ENCODE measurements at regions not wholly inside any gene's neighbourhood (a gene's known extent, or its start where the extent isn't known, plus 50 kb on each side); places are given as distances from the start of the nearest gene placed in this dataset.

DNA sequence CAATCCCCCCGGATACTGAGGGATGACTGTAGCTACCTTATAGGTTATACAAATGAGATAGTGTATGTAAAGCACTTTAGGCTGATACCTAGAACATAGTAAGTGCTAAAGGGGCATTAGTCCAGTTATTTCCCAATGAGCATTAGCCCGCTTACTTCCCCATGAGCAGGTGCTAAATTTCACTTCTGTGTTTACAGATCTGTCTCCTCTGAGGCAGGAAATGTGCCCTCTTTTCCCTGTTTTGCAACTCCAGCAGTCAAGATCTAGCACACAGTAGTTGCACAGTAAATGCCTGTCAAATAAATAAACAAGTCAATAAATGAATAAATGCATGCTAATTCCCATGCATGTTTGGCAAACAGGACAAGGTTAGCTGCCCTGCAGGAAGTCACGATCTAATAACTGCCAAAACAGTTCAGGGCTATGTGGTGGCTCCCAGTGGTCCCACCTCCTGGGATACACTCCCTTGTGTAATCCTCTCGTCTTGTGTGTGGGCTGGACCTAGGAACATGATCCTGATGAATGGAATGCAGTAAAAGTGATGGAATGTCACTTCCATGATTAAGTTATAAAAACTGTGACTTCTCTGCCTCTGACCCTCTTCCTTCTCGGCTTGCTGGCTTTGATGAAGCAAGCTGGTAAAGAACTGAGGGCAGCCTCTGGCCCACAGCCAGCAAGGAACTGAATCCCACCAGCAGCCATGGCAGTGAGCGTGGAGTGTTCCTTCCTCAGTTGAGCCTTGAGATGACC is 459.0 kb downstream of the SOX6 start:
- WGBS (ENCODE audit: insufficient coverage, low coverage, missing lambda C conversion rate), result 11% methylated on average over 6 of the region's 6 CpGs
- FAIRE-seq, result no peak

DNA sequence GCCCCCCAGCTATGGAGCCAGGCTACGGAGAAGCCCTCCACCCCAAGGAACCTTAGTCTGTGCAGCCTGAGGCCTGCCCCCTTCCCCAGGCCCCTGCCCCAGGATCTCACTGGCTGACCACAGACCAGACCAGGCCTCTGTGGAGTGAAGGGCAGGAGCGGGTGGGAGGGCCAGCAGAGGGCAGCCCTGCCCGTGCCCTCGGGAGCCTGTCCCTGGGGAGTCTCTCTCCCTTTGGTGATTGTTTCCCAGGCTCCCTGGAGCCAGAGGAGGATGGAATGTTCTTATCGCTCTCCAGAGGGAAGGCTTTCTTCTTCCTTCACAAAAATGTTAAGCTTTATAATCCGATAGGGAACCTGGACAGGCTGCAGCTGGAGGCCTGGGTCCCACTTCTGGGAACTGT is 455.3 kb downstream of the SOX6 start:
- TF ChIP-seq NCOR1 (IDR thresholded peaks at IDR 0.05), result no peak
- TF ChIP-seq PCBP1 (IDR thresholded peaks at IDR 0.05; ENCODE audit: low read depth, low read length, poor library complexity, severe bottlenecking), result no peak
- TF ChIP-seq POLR3G (IDR thresholded peaks at IDR 0.05; ENCODE audit: extremely low read depth, insufficient read length, insufficient replicate concordance), result no peak
- TF ChIP-seq MXI1 (IDR thresholded peaks at IDR 0.05; ENCODE audit: low read depth, low read length), result no peak
- no peak for TF ChIP-seq MIER1 (IDR thresholded peaks at IDR 0.05; ENCODE audit: low read depth)
- TF ChIP-seq, protein P1, sequence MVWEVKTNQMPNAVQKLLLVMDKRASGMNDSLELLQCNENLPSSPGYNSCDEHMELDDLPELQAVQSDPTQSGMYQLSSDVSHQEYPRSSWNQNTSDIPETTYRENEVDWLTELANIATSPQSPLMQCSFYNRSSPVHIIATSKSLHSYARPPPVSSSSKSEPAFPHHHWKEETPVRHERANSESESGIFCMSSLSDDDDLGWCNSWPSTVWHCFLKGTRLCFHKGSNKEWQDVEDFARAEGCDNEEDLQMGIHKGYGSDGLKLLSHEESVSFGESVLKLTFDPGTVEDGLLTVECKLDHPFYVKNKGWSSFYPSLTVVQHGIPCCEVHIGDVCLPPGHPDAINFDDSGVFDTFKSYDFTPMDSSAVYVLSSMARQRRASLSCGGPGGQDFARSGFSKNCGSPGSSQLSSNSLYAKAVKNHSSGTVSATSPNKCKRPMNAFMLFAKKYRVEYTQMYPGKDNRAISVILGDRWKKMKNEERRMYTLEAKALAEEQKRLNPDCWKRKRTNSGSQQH (CRISPR knock-in tag; IDR thresholded peaks at IDR 0.05), result no peak
- no peak for TF ChIP-seq KDM5B (IDR thresholded peaks at IDR 0.05; ENCODE audit: insufficient replicate concordance, low read depth, low read length)
- TF ChIP-seq, protein P2, sequence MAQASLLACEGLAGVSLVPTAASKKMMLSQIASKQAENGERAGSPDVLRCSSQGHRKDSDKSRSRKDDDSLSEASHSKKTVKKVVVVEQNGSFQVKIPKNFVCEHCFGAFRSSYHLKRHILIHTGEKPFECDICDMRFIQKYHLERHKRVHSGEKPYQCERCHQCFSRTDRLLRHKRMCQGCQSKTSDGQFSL (CRISPR knock-in tag; IDR thresholded peaks at IDR 0.05), result no peak
- TF ChIP-seq, protein P2 (tag; IDR thresholded peaks at IDR 0.05), result no peak
- TF ChIP-seq BMI1 (IDR thresholded peaks at IDR 0.05; ENCODE audit: low read length), result no peak
- TF ChIP-seq DACH1 (IDR thresholded peaks at IDR 0.05; ENCODE audit: partially characterized antibody), result no peak
- H3K79me2 ChIP-seq (ENCODE audit: control insufficient read depth, insufficient read depth, low read length), result no peaks in the 10 kb centered on the region
- BruUV-seq (replicated peaks), result no TSS peak
- H3K9me3 ChIP-seq (replicated peaks; ENCODE audit: control insufficient read depth, insufficient read depth, low read depth, low read length), result no peaks in the 10 kb centered on the region
- peaks cover 0 to 22% of the 10 kb centered on the region in 2 experiments; a peak in 3 of 5 replicates for H3K27me3 ChIP-seq (ENCODE audit: control insufficient read depth in 2 of 2, insufficient read depth in 2 of 2, low read length in 2 of 2)
- H3K27ac ChIP-seq (ENCODE audit: extremely low read depth, low read depth, low read length), result no peak overlapping the region
- FAIRE-seq (no peak), DNase-seq (ENCODE audit: extremely low read depth in 1 of 4, low spot score in 3 of 4) (no peak), ATAC-seq (peak; percentile 42; the same call in 1 of the 3 replicates)
- no peaks in the 10 kb centered on the region for H4K20me1 ChIP-seq (replicated peaks; ENCODE audit: control insufficient read depth, insufficient read depth, low read length)
- H3K9ac ChIP-seq (ENCODE audit: insufficient read depth in 1 of 2, low read depth in 2 of 2, low read length in 2 of 2), result no peak overlapping the region
- H3K4me2 ChIP-seq (ENCODE audit: insufficient read depth, low read length), result no peak overlapping the region
- H3K9me1 ChIP-seq (ENCODE audit: control insufficient read depth, insufficient read depth, low read length), result no peaks in the 10 kb centered on the region
- H2AFZ ChIP-seq (ENCODE audit: low read depth, low read length), result peak overlapping the region; percentile 88; the same call in 1 of the 2 replicates
- ChIA-PET POLR2A (no interaction called here), CTCF (ENCODE audit: low intra/inter-chr PET ratio) (no interaction called here)
- 41% methylated on average over 2 of the region's 6 CpGs for WGBS (ENCODE audit: insufficient coverage, low coverage, missing lambda C conversion rate)
- in situ Hi-C loops (cut with MboI) (no loop called here), intact Hi-C loops (cut with micrococcal nuclease) (no loop called here)
- no peak overlapping the region for H3K4me3 ChIP-seq
- peaks cover 4 to 10% of the 10 kb centered on the region in 2 experiments; a peak in 2 of 5 replicates for H3K4me1 ChIP-seq (replicated peaks in 1 of 2; ENCODE audit: control insufficient read depth in 2 of 2, insufficient read depth in 2 of 2, low read length in 2 of 2)
- H3K36me3 ChIP-seq (ENCODE audit: control insufficient read depth, insufficient read depth, low read length), result no peaks in the 10 kb centered on the region

More for the DNA sequence above, 459.0 kb downstream of the SOX6 start:
- Histone ChIP-seq H3K4me3 (no peak overlapping the region), H3K9me1 (ENCODE audit: control insufficient read depth, insufficient read depth, low read length) (no peaks in the 10 kb centered on the region), H3K4me2 (ENCODE audit: insufficient read depth, low read length) (no peak overlapping the region), H3K79me2 (ENCODE audit: control insufficient read depth, insufficient read depth, low read length) (no peaks in the 10 kb centered on the region), H3K9ac (ENCODE audit: insufficient read depth in 1 of 2, low read depth in 2 of 2, low read length in 2 of 2) (no peak overlapping the region), H2AFZ (ENCODE audit: low read depth, low read length) (no peak overlapping the region), H3K9me3 (replicated peaks; ENCODE audit: control insufficient read depth, insufficient read depth, low read depth, low read length) (no peaks in the 10 kb centered on the region), H3K27me3 (ENCODE audit: control insufficient read depth in 2 of 2, insufficient read depth in 2 of 2, low read length in 2 of 2) (peaks cover 0 to 16% of the 10 kb centered on the region in 2 experiments; a peak in 3 of 5 replicates), H3K27ac (ENCODE audit: extremely low read depth, low read depth, low read length) (no peak overlapping the region), H4K20me1 (replicated peaks; ENCODE audit: control insufficient read depth, insufficient read depth, low read length) (no peaks in the 10 kb centered on the region), H3K4me1 (replicated peaks in 1 of 2; ENCODE audit: control insufficient read depth in 2 of 2, insufficient read depth in 2 of 2, low read length in 2 of 2) (peaks cover 7 to 16% of the 10 kb centered on the region in 2 experiments; a peak in 4 of 5 replicates), H3K36me3 (ENCODE audit: control insufficient read depth, insufficient read depth, low read length) (no peaks in the 10 kb centered on the region)
- DNase-seq (ENCODE audit: extremely low read depth in 1 of 4, low spot score in 3 of 4), result no peak
- ChIA-PET CTCF (ENCODE audit: low intra/inter-chr PET ratio) (no interaction called here), POLR2A (no interaction called here)
- BruUV-seq (replicated peaks), result no TSS peak
- ATAC-seq, result no peak
- in situ Hi-C loops (cut with MboI), result no loop called here
- intact Hi-C loops (cut with micrococcal nuclease), result no loop called here
- TF ChIP-seq ZBTB8A (IDR thresholded peaks at IDR 0.05; ENCODE audit: partially characterized antibody), result no peak
